ENCODE measurements at regions not wholly inside any gene's neighbourhood (a gene's known extent, or its start where the extent isn't known, plus 50 kb on each side); places are given as distances from the start of the nearest gene placed in this dataset.
"Not testable (repeated sequence)": the region's sequence is repeated elsewhere in the genome, so short reads cannot be mapped to it uniquely, and the experiment has no call there.

- Histone ChIP-seq H3K9ac (ENCODE audit: low read length) (no peak overlapping the region), H3K4me1 (ENCODE audit: control insufficient read depth, insufficient read depth, low read length) (no peaks in the 10 kb centered on the region), H3K27me3 (ENCODE audit: control insufficient read depth, insufficient read depth, low read length) (no peaks in the 10 kb centered on the region), H3K4me3 (ENCODE audit: low read length) (no peak overlapping the region), H3K36me3 (ENCODE audit: control insufficient read depth, insufficient read depth, low read length) (no peaks in the 10 kb centered on the region), H3K27ac (ENCODE audit: low read depth, low read length) (no peak overlapping the region)
Measured at GRCh38 chr14:83909507-83909906, 1620.4 kb upstream of the FLRT2 start.

- Histone ChIP-seq H3K4me1 (ENCODE audit: control insufficient read depth, insufficient read depth, low read length) (no peaks in the 10 kb centered on the region), H3K27ac (ENCODE audit: low read depth, low read length) (no peak overlapping the region), H3K4me3 (ENCODE audit: low read length) (no peak overlapping the region), H3K36me3 (ENCODE audit: control insufficient read depth, insufficient read depth, low read length) (no peaks in the 10 kb centered on the region), H3K27me3 (ENCODE audit: control insufficient read depth, insufficient read depth, low read length) (no peaks in the 10 kb centered on the region), H3K9ac (ENCODE audit: low read length) (no peak overlapping the region)
Measured at GRCh38 chr14:83912032-83912642, 1617.8 kb upstream of the FLRT2 start.

GRCh38 chr14:83913476-83913875, 1616.5 kb upstream of the FLRT2 start:
- Histone ChIP-seq H3K4me3 (ENCODE audit: low read length) (no peak overlapping the region), H3K27ac (ENCODE audit: low read depth, low read length) (no peak overlapping the region), H3K4me1 (ENCODE audit: control insufficient read depth, insufficient read depth, low read length) (no peaks in the 10 kb centered on the region), H3K27me3 (ENCODE audit: control insufficient read depth, insufficient read depth, low read length) (no peaks in the 10 kb centered on the region), H3K36me3 (ENCODE audit: control insufficient read depth, insufficient read depth, low read length) (no peaks in the 10 kb centered on the region), H3K9ac (ENCODE audit: low read length) (no peak overlapping the region)

GRCh38 chr14:83918546-83918945, 1611.4 kb upstream of the FLRT2 start:
- Histone ChIP-seq H3K27me3 (ENCODE audit: control insufficient read depth, insufficient read depth, low read length) (no peaks in the 10 kb centered on the region), H3K9ac (ENCODE audit: low read length) (no peak overlapping the region), H3K4me1 (ENCODE audit: control insufficient read depth, insufficient read depth, low read length) (no peaks in the 10 kb centered on the region), H3K36me3 (ENCODE audit: control insufficient read depth, insufficient read depth, low read length) (no peaks in the 10 kb centered on the region), H3K4me3 (ENCODE audit: low read length) (no peak overlapping the region), H3K27ac (ENCODE audit: low read depth, low read length) (no peak overlapping the region)

- H3K4me3 ChIP-seq (ENCODE audit: low read length); H3K27me3 ChIP-seq (ENCODE audit: control insufficient read depth, insufficient read depth, low read length); H3K36me3 ChIP-seq (ENCODE audit: control insufficient read depth, insufficient read depth, low read length); H3K9ac ChIP-seq (ENCODE audit: low read length); H3K27ac ChIP-seq (ENCODE audit: low read depth, low read length); H3K4me1 ChIP-seq (ENCODE audit: control insufficient read depth, insufficient read depth, low read length): not testable (repeated sequence)
Measured at GRCh38 chr14:83919675-83920074, 1610.3 kb upstream of the FLRT2 start.

- H3K36me3 ChIP-seq (ENCODE audit: control insufficient read depth, insufficient read depth, low read length), result no peaks in the 10 kb centered on the region
- no peaks in the 10 kb centered on the region for H3K4me1 ChIP-seq (ENCODE audit: control insufficient read depth, insufficient read depth, low read length)
- H3K9ac ChIP-seq (ENCODE audit: low read length), result no peak overlapping the region
- no peak overlapping the region for H3K4me3 ChIP-seq (ENCODE audit: low read length)
- H3K27me3 ChIP-seq (ENCODE audit: control insufficient read depth, insufficient read depth, low read length), result no peaks in the 10 kb centered on the region
- H3K27ac ChIP-seq (ENCODE audit: low read depth, low read length), result no peak overlapping the region
Measured at GRCh38 chr14:83923842-83924241, 1606.1 kb upstream of the FLRT2 start.

GRCh38 chr14:83924259-83924658, 1605.7 kb upstream of the FLRT2 start:
- Histone ChIP-seq H3K9ac (ENCODE audit: low read length) (no peak overlapping the region), H3K27ac (ENCODE audit: low read depth, low read length) (no peak overlapping the region), H3K36me3 (ENCODE audit: control insufficient read depth, insufficient read depth, low read length) (no peaks in the 10 kb centered on the region), H3K4me3 (ENCODE audit: low read length) (no peak overlapping the region), H3K4me1 (ENCODE audit: control insufficient read depth, insufficient read depth, low read length) (no peaks in the 10 kb centered on the region), H3K27me3 (ENCODE audit: control insufficient read depth, insufficient read depth, low read length) (no peaks in the 10 kb centered on the region)

- no peaks in the 10 kb centered on the region for H3K4me1 ChIP-seq (ENCODE audit: control insufficient read depth, insufficient read depth, low read length)
- H3K27me3 ChIP-seq (ENCODE audit: control insufficient read depth, insufficient read depth, low read length), result no peaks in the 10 kb centered on the region
- H3K36me3 ChIP-seq (ENCODE audit: control insufficient read depth, insufficient read depth, low read length), result no peaks in the 10 kb centered on the region
- H3K9ac ChIP-seq (ENCODE audit: low read length), result no peak overlapping the region
- H3K4me3 ChIP-seq (ENCODE audit: low read length), result no peak overlapping the region
- H3K27ac ChIP-seq (ENCODE audit: low read depth, low read length), result no peak overlapping the region
Measured at GRCh38 chr14:83940253-83940652, 1589.7 kb upstream of the FLRT2 start.

- no peak overlapping the region for H3K27ac ChIP-seq (ENCODE audit: low read depth, low read length)
- H3K9ac ChIP-seq (ENCODE audit: low read length), result no peak overlapping the region
- H3K4me3 ChIP-seq (ENCODE audit: low read length), result no peak overlapping the region
- no peaks in the 10 kb centered on the region for H3K36me3 ChIP-seq (ENCODE audit: control insufficient read depth, insufficient read depth, low read length)
- no peaks in the 10 kb centered on the region for H3K4me1 ChIP-seq (ENCODE audit: control insufficient read depth, insufficient read depth, low read length)
- H3K27me3 ChIP-seq (ENCODE audit: control insufficient read depth, insufficient read depth, low read length), result no peaks in the 10 kb centered on the region
Measured at GRCh38 chr14:83958359-83958758, 1571.6 kb upstream of the FLRT2 start.

GRCh38 chr14:83960832-83961512, 1569.0 kb upstream of the FLRT2 start:
- no peak overlapping the region for H3K4me3 ChIP-seq (ENCODE audit: low read length)
- no peaks in the 10 kb centered on the region for H3K4me1 ChIP-seq (ENCODE audit: control insufficient read depth, insufficient read depth, low read length)
- no peaks in the 10 kb centered on the region for H3K36me3 ChIP-seq (ENCODE audit: control insufficient read depth, insufficient read depth, low read length)
- H3K27me3 ChIP-seq (ENCODE audit: control insufficient read depth, insufficient read depth, low read length), result no peaks in the 10 kb centered on the region
- H3K9ac ChIP-seq (ENCODE audit: low read length), result no peak overlapping the region
- no peak overlapping the region for H3K27ac ChIP-seq (ENCODE audit: low read depth, low read length)

- no peak overlapping the region for H3K27ac ChIP-seq (ENCODE audit: low read depth, low read length)
- no peaks in the 10 kb centered on the region for H3K36me3 ChIP-seq (ENCODE audit: control insufficient read depth, insufficient read depth, low read length)
- no peak overlapping the region for H3K9ac ChIP-seq (ENCODE audit: low read length)
- H3K4me3 ChIP-seq (ENCODE audit: low read length), result no peak overlapping the region
- H3K4me1 ChIP-seq (ENCODE audit: control insufficient read depth, insufficient read depth, low read length), result peaks cover 7% of the 10 kb centered on the region
- H3K27me3 ChIP-seq (ENCODE audit: control insufficient read depth, insufficient read depth, low read length), result no peaks in the 10 kb centered on the region
Measured at GRCh38 chr14:83969998-83970397, 1559.9 kb upstream of the FLRT2 start.

GRCh38 chr14:83972631-83973030, 1557.3 kb upstream of the FLRT2 start:
- Histone ChIP-seq H3K4me1 (ENCODE audit: control insufficient read depth, insufficient read depth, low read length) (peaks cover 15% of the 10 kb centered on the region), H3K36me3 (ENCODE audit: control insufficient read depth, insufficient read depth, low read length) (no peaks in the 10 kb centered on the region), H3K9ac (ENCODE audit: low read length) (no peak overlapping the region), H3K27ac (ENCODE audit: low read depth, low read length) (no peak overlapping the region), H3K27me3 (ENCODE audit: control insufficient read depth, insufficient read depth, low read length) (no peaks in the 10 kb centered on the region), H3K4me3 (ENCODE audit: low read length) (no peak overlapping the region)

- Histone ChIP-seq H3K36me3 (ENCODE audit: control insufficient read depth, insufficient read depth, low read length) (no peaks in the 10 kb centered on the region), H3K27ac (ENCODE audit: low read depth, low read length) (no peak overlapping the region), H3K9ac (ENCODE audit: low read length) (no peak overlapping the region), H3K27me3 (ENCODE audit: control insufficient read depth, insufficient read depth, low read length) (no peaks in the 10 kb centered on the region), H3K4me3 (ENCODE audit: low read length) (no peak overlapping the region), H3K4me1 (ENCODE audit: control insufficient read depth, insufficient read depth, low read length) (peaks cover 15% of the 10 kb centered on the region)
Measured at GRCh38 chr14:83974647-83975163, 1555.2 kb upstream of the FLRT2 start.

Data from rectal smooth muscle tissue (tissue), 1 donor.